Activated CD4-positive, alpha-beta memory T cell treated with anti-CD3 and anti-CD28 coated beads, Interleukin-2, amount 10 ng/mL, durations not matched to agents 7 days and 5 days (primary cell): ENCODE measurements at regions not wholly inside any gene's neighbourhood (a gene's known extent, or its start where the extent isn't known, plus 50 kb on each side); places are given as distances from the start of the nearest gene placed in this dataset.

Experiments used
- CTCF ChIA-PET: fragments of 350-600 bp; sonication (Branson Sonifier 250); formaldehyde crosslinking; loops from one replicate; lab custom pipeline; 2021; ENCODE audit warnings: antibody characterized with exemption, inconsistent platforms; lab: Charles Lee
- POLR2A ChIA-PET: fragments of 350-600 bp; sonication (Branson Sonifier 250); formaldehyde crosslinking; loops from one replicate; lab custom pipeline; 2021; ENCODE audit warnings: antibody characterized with exemption; lab: Charles Lee
- DNase-seq: peaks from one replicate; pipeline ENCODE4 v3.0.0-alpha.2; 2020
- H3K27ac Mint-ChIP-seq: one replicate; pipeline ENCODE4 v1.8.0; 2021; ENCODE audit warnings: mild to moderate bottlenecking, mixed read lengths
- H3K27me3 Mint-ChIP-seq: one replicate; pipeline ENCODE4 v1.8.0; 2021; ENCODE audit warnings: mixed read lengths
- H3K36me3 Mint-ChIP-seq: one replicate; pipeline ENCODE4 v1.8.0; 2021; ENCODE audit warnings: low read depth, mixed read lengths
- H3K4me1 Mint-ChIP-seq: one replicate; pipeline ENCODE4 v1.8.0; 2021; ENCODE audit warnings: mixed read lengths
- H3K4me3 Mint-ChIP-seq: one replicate; pipeline ENCODE4 v1.8.0; 2021; ENCODE audit warnings: mild to moderate bottlenecking, mixed read lengths
- H3K9me3 Mint-ChIP-seq: one replicate; pipeline ENCODE4 v1.8.0; 2021; ENCODE audit warnings: mixed read lengths

DNA sequence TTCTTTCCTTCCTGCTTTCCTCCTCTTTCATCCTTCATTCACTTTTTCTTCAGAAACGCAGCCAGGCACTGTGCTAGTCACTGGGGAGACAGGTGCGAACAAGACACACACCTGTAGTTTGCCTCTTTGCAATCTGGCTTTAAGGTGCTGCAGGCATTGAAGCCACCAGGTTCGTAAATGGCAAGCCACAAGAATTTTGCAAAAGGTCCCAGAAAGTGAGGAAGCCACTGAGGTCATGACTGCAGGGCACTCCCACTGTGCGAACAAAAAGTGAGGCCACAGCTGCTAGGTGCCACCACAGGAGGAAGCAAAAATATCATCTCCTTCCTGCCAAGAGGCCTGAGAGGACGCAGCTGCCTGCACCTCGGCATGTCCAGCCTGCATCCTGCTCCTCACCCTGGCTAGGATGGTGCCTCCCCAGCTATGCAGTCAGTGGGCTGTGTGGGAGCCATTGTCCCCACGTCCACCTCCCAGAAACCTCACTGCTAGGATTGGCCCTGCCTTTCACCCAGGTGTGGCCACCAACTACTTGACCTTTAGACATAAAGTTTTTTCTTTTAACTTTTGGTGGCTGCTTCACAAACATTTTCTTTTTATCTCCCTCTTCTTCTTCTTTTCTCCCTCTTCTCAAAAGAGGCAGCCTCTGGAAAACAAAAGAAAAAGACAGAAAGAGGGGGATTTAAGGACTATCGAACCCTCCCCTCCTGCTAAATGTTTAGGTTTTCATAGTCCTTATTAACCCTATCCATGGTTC lies 230.8 kb downstream of the BCAS1 start:
- peak; percentile 82 for DNase-seq
- peaks cover 8% of the 10 kb centered on the region for H3K9me3 Mint-ChIP-seq
- POLR2A ChIA-PET: interaction anchor here (0.8 to 2.5 kb wide), 14 partner anchors 9 to 260 kb away, joined by 3 to 17 read pairs (median 4); no protein-coding TSS in a partner anchor
- CTCF ChIA-PET: interaction anchor here (0.7 to 2.0 kb wide), 4 partner anchors 12 to 101 kb away, joined by 3 to 12 read pairs (median 3); no protein-coding TSS in a partner anchor
- peaks cover 9% of the 10 kb centered on the region for H3K36me3 Mint-ChIP-seq
- peak overlapping the region; percentile 72 for H3K4me3 Mint-ChIP-seq
- H3K4me1 Mint-ChIP-seq: peaks cover 74% of the 10 kb centered on the region
- H3K27me3 Mint-ChIP-seq: no peaks in the 10 kb centered on the region
- H3K27ac Mint-ChIP-seq: peak overlapping the region; percentile 89

- peaks cover 12% of the 10 kb centered on the region for H3K36me3 Mint-ChIP-seq
- no peak overlapping the region for H3K4me3 Mint-ChIP-seq
- H3K4me1 Mint-ChIP-seq: peaks cover 77% of the 10 kb centered on the region
- H3K9me3 Mint-ChIP-seq: peaks cover 8% of the 10 kb centered on the region
- H3K27ac Mint-ChIP-seq: peak overlapping the region; percentile 89
- POLR2A ChIA-PET: no interaction called here
- H3K27me3 Mint-ChIP-seq: no peaks in the 10 kb centered on the region
- CTCF ChIA-PET: no interaction called here
- DNase-seq: no peak
These were observed 232.0 kb downstream of the BCAS1 start for GRCh38 chr20:53838311-53838868.

DNA sequence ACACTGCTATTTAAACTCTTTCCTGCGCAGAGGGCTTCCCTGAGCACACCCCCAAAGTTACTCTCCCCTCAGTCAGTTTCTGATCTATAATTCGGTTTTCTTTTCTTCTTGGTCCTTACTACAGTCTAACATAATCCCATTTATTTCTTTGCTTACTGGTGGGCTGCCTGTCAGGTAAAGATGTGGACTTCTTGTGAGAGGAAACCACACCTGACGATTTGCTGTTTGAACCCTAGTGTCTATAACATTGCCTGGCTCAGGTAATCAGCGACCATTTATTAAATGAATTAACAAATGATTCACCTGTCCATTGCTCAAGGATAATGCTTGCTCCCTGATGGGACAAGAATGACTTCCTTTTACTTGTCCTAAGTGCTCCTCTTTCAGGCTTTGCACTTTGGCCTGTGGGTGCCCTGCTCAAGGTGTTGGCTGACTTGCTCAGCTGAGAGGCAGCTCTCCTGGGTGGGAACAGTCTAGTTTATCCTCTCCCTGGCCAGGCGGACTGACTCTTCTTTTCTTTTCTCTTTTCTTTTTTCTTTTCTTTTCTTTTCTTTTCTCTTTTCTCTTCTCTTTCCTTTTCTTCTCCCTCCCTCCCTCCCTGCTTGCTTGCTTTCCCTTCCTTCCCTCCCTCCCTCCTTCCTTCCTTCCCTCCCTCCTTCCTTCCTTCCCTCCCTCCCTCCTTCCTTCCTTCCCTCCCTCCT lies 233.1 kb downstream of the BCAS1 start:
- H3K36me3 Mint-ChIP-seq: peaks cover 18% of the 10 kb centered on the region
- peaks cover 15% of the 10 kb centered on the region for H3K9me3 Mint-ChIP-seq
- peaks cover 71% of the 10 kb centered on the region for H3K4me1 Mint-ChIP-seq
- H3K4me3 Mint-ChIP-seq: no peak overlapping the region
- DNase-seq: no peak
- H3K27ac Mint-ChIP-seq: no peak overlapping the region
- CTCF ChIA-PET: no interaction called here
- H3K27me3 Mint-ChIP-seq: no peaks in the 10 kb centered on the region
- POLR2A ChIA-PET: interaction anchor here (0.7 kb wide), 1 partner anchor 28 kb away, joined by 3 read pairs; no protein-coding TSS in a partner anchor

GRCh38 chr20:53834749-53835148 lies 235.6 kb downstream of the BCAS1 start:
- H3K36me3 Mint-ChIP-seq: peaks cover 18% of the 10 kb centered on the region
- H3K9me3 Mint-ChIP-seq: peaks cover 19% of the 10 kb centered on the region
- POLR2A ChIA-PET: no interaction called here
- H3K4me1 Mint-ChIP-seq: peaks cover 68% of the 10 kb centered on the region
- no peak for DNase-seq
- no peaks in the 10 kb centered on the region for H3K27me3 Mint-ChIP-seq
- peak overlapping the region; percentile 70 for H3K4me3 Mint-ChIP-seq
- peak overlapping the region; percentile 90 for H3K27ac Mint-ChIP-seq
- CTCF ChIA-PET: no interaction called here

GRCh38 chr20:53834062-53834442 lies 236.3 kb downstream of the BCAS1 start:
- Mint-ChIP-seq H3K27me3 (no peaks in the 10 kb centered on the region), H3K9me3 (peaks cover 17% of the 10 kb centered on the region), H3K4me3 (no peak overlapping the region), H3K36me3 (peaks cover 16% of the 10 kb centered on the region), H3K27ac (no peak overlapping the region), H3K4me1 (peaks cover 68% of the 10 kb centered on the region)
- DNase-seq: no peak
- POLR2A ChIA-PET: no interaction called here
- CTCF ChIA-PET: no interaction called here

- H3K36me3 Mint-ChIP-seq: peaks cover 16% of the 10 kb centered on the region
- no peak for DNase-seq
- no peaks in the 10 kb centered on the region for H3K27me3 Mint-ChIP-seq
- CTCF ChIA-PET: no interaction called here
- H3K27ac Mint-ChIP-seq: no peak overlapping the region
- peaks cover 17% of the 10 kb centered on the region for H3K9me3 Mint-ChIP-seq
- H3K4me3 Mint-ChIP-seq: no peak overlapping the region
- POLR2A ChIA-PET: no interaction called here
- peaks cover 68% of the 10 kb centered on the region for H3K4me1 Mint-ChIP-seq
These were observed 236.9 kb downstream of the BCAS1 start for GRCh38 chr20:53833333-53834061.

DNA sequence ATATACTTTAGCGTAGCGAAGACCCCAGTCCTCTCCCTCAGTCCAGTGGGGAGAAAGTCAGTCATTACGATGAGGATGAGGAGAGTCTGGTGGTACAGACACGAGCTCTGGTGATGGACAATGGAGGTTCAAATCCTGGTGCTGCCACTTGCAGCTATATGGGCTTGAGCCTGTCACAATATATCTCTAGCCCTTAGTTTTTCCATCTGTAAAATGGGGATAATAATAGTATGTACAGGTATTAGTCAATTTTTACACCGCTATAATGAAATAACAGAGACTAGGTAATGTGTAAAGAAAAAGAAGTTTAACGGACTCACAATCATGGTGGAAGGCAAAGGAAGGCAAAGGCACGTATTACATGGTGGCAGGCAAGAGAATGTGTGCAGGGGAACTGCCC lies 237.9 kb downstream of the BCAS1 start:
- Mint-ChIP-seq H3K4me3 (no peak overlapping the region), H3K27me3 (no peaks in the 10 kb centered on the region), H3K36me3 (peaks cover 18% of the 10 kb centered on the region), H3K9me3 (peaks cover 17% of the 10 kb centered on the region), H3K27ac (no peak overlapping the region), H3K4me1 (peaks cover 71% of the 10 kb centered on the region)
- no peak for DNase-seq
- CTCF ChIA-PET: no interaction called here
- POLR2A ChIA-PET: no interaction called here

DNA sequence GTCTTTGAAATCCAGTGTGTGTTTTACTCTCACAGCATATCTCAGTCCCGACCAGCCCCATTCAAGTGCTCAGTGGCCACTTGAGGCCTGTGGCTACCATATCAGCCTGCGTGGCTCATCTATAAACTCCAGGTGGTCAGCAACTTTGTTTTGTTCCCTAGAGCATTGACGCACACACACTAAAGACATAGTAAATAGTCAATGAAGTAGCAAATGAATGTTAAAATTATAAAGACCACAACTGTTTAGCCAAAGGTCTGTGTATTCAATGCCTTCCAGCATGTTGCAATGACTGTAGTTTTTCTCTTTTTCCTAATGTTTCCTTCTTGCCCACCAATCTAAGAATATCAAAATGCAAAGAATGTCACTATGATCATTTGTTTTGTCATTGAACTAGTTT lies 238.2 kb upstream of the ZNF217 start:
- peaks cover 15% of the 10 kb centered on the region for H3K36me3 Mint-ChIP-seq
- H3K9me3 Mint-ChIP-seq: peaks cover 11% of the 10 kb centered on the region
- no peak overlapping the region for H3K4me3 Mint-ChIP-seq
- POLR2A ChIA-PET: no interaction called here
- DNase-seq: no peak
- CTCF ChIA-PET: interaction anchor here (1.6 kb wide), 1 partner anchor 159 kb away, joined by 5 read pairs; no protein-coding TSS in a partner anchor
- H3K27ac Mint-ChIP-seq: no peak overlapping the region
- H3K4me1 Mint-ChIP-seq: peaks cover 70% of the 10 kb centered on the region
- H3K27me3 Mint-ChIP-seq: no peaks in the 10 kb centered on the region

GRCh38 chr20:53831228-53831627 lies 237.6 kb upstream of the ZNF217 start:
- H3K4me1 Mint-ChIP-seq: peaks cover 68% of the 10 kb centered on the region
- peaks cover 11% of the 10 kb centered on the region for H3K9me3 Mint-ChIP-seq
- no peak for DNase-seq
- H3K27ac Mint-ChIP-seq: no peak overlapping the region
- H3K36me3 Mint-ChIP-seq: peaks cover 15% of the 10 kb centered on the region
- ChIA-PET CTCF (interaction anchor here (0.7 to 1.6 kb wide), 4 partner anchors 14 to 265 kb away, joined by 3 to 5 read pairs (median 3); no protein-coding TSS in a partner anchor), POLR2A (interaction anchor here (1.7 to 2.1 kb wide), 4 partner anchors 9 to 210 kb away, joined by 3 to 13 read pairs (median 6); no protein-coding TSS in a partner anchor)
- H3K4me3 Mint-ChIP-seq: no peak overlapping the region
- no peaks in the 10 kb centered on the region for H3K27me3 Mint-ChIP-seq

- H3K9me3 Mint-ChIP-seq: peaks cover 11% of the 10 kb centered on the region
- POLR2A ChIA-PET: interaction anchor here (0.7 to 2.1 kb wide), 6 partner anchors 10 to 241 kb away, joined by 3 to 13 read pairs (median 4); no protein-coding TSS in a partner anchor
- CTCF ChIA-PET: interaction anchor here (1.0 to 1.6 kb wide), 6 partner anchors 13 to 198 kb away, joined by 3 to 5 read pairs (median 3); no protein-coding TSS in a partner anchor
- H3K27me3 Mint-ChIP-seq: no peaks in the 10 kb centered on the region
- H3K36me3 Mint-ChIP-seq: peaks cover 12% of the 10 kb centered on the region
- DNase-seq: no peak
- H3K4me3 Mint-ChIP-seq: peak overlapping the region; percentile 71
- H3K4me1 Mint-ChIP-seq: peaks cover 59% of the 10 kb centered on the region
- H3K27ac Mint-ChIP-seq: peak overlapping the region; percentile 79
These were observed 236.3 kb upstream of the ZNF217 start for GRCh38 chr20:53829724-53830521.

- peaks cover 54% of the 10 kb centered on the region for H3K4me1 Mint-ChIP-seq
- POLR2A ChIA-PET: interaction anchor here (0.9 to 2.1 kb wide), 4 partner anchors 11 to 208 kb away, joined by 3 to 13 read pairs (median 6); no protein-coding TSS in a partner anchor
- no peaks in the 10 kb centered on the region for H3K27me3 Mint-ChIP-seq
- peaks cover 11% of the 10 kb centered on the region for H3K9me3 Mint-ChIP-seq
- peak overlapping the region; percentile 71 for H3K4me3 Mint-ChIP-seq
- peaks cover 12% of the 10 kb centered on the region for H3K36me3 Mint-ChIP-seq
- no peak for DNase-seq
- H3K27ac Mint-ChIP-seq: peak overlapping the region; percentile 79
- CTCF ChIA-PET: interaction anchor here (1.5 kb wide), 1 partner anchor 70 kb away, joined by 3 read pairs; no protein-coding TSS in a partner anchor
These were observed 235.7 kb upstream of the ZNF217 start for GRCh38 chr20:53829255-53829723.
